ENCODE measurements at regions not wholly inside any gene's neighbourhood (a gene's known extent, or its start where the extent isn't known, plus 50 kb on each side); places are given as distances from the start of the nearest gene placed in this dataset.

- intact Hi-C loops (cut with DNase I) = no loop called here
- DNase-seq = peak in 2 of 10 donors; percentile 41 to 53
Measured at GRCh38 chr19:28827382-28827781, 385.6 kb downstream of the UQCRFS1 start.

GRCh38 chr19:28823338-28823961 lies 389.5 kb downstream of the UQCRFS1 start:
- peak in 1 of 10 donors; percentile 14 for DNase-seq
- intact Hi-C loops (cut with DNase I) = no loop called here

- intact Hi-C loops (cut with DNase I) = no loop called here
- peak in 2 of 10 donors; percentile 17 to 54 for DNase-seq
Measured at GRCh38 chr19:28820289-28820688, 392.7 kb downstream of the UQCRFS1 start.

GRCh38 chr19:28815257-28815656 lies 397.7 kb downstream of the UQCRFS1 start:
- DNase-seq = peak in 1 of 10 donors; percentile 6
- intact Hi-C loops (cut with DNase I) = no loop called here

GRCh38 chr19:28794301-28794700 lies 418.6 kb downstream of the UQCRFS1 start:
- intact Hi-C loops (cut with DNase I) = no loop called here
- no peak for DNase-seq

GRCh38 chr19:28793391-28794168 lies 419.4 kb downstream of the UQCRFS1 start:
- intact Hi-C loops (cut with DNase I) = no loop called here
- peak in 4 of 10 donors; percentile 7 to 72 (median 70) for DNase-seq

GRCh38 chr19:28785971-28786370 lies 427.0 kb downstream of the UQCRFS1 start:
- intact Hi-C loops (cut with DNase I) = no loop called here
- peak in 1 of 10 donors; percentile 39 for DNase-seq

GRCh38 chr19:28764066-28764465 lies 448.9 kb downstream of the UQCRFS1 start:
- intact Hi-C loops (cut with DNase I) = no loop called here
- DNase-seq = no peak

- DNase-seq = no peak
- intact Hi-C loops (cut with DNase I) = no loop called here
Measured at GRCh38 chr19:28746478-28746877, 466.5 kb downstream of the UQCRFS1 start.

GRCh38 chr19:28744943-28745342 lies 468.0 kb downstream of the UQCRFS1 start:
- intact Hi-C loops (cut with DNase I) = no loop called here
- no peak for DNase-seq

GRCh38 chr19:28744014-28744413 lies 468.9 kb downstream of the UQCRFS1 start:
- intact Hi-C loops (cut with DNase I) = no loop called here
- no peak for DNase-seq

- no peak for DNase-seq
- intact Hi-C loops (cut with DNase I) = loop anchor here (1.0 to 10.0 kb wide), 3 partner anchors 142 to 792 kb away; no protein-coding TSS in a partner anchor
Measured at GRCh38 chr19:28737021-28737895, 475.7 kb downstream of the UQCRFS1 start.

- DNase-seq = no peak
Measured at GRCh38 chr19:28736528-28736927, 476.4 kb downstream of the UQCRFS1 start.

GRCh38 chr19:28731577-28731976 lies 481.4 kb downstream of the UQCRFS1 start:
- intact Hi-C loops (cut with DNase I) = loop anchor here (10.0 kb wide), 1 partner anchor 533 kb away; no protein-coding TSS in a partner anchor

More at GRCh38 chr19:28736528-28736927, 476.4 kb downstream of the UQCRFS1 start:
- intact Hi-C loops (cut with DNase I) = loop anchor here (2.0 to 10.0 kb wide), 2 partner anchors 528 to 792 kb away; no protein-coding TSS in a partner anchor

GRCh38 chr19:28730791-28731512 lies 482.0 kb downstream of the UQCRFS1 start:
- no peak for DNase-seq
- intact Hi-C loops (cut with DNase I) = loop anchor here (10.0 kb wide), 1 partner anchor 534 kb away; no protein-coding TSS in a partner anchor

More at GRCh38 chr19:28731577-28731976, 481.4 kb downstream of the UQCRFS1 start:
- DNase-seq = no peak

- intact Hi-C loops (cut with DNase I) = no loop called here
- DNase-seq = peak in 3 of 10 donors; percentile 77 to 79 (median 78)
Measured at GRCh38 chr19:28727480-28728159, 485.3 kb downstream of the UQCRFS1 start.

- intact Hi-C loops (cut with DNase I) = no loop called here
- no peak for DNase-seq
Measured at GRCh38 chr19:28726533-28727479, 486.1 kb downstream of the UQCRFS1 start.

GRCh38 chr19:28718909-28719308 lies 494.0 kb downstream of the UQCRFS1 start:
- DNase-seq = no peak
- intact Hi-C loops (cut with DNase I) = no loop called here
